NCI-H1417 treated with DMSO at 0.1 percent for 48 hours (cell line): ENCODE measurements at regions not wholly inside any gene's neighbourhood (a gene's known extent, or its start where the extent isn't known, plus 50 kb on each side); places are given as distances from the start of the nearest gene placed in this dataset.
"Not testable (repeated sequence)": the region's sequence is repeated elsewhere in the genome, so short reads cannot be mapped to it uniquely, and the experiment has no call there.

ENCODE experiments used
- DNase-seq: peaks from one replicate; lab custom pipeline; 2025; lab: John Stamatoyannopoulos, UW

DNA sequence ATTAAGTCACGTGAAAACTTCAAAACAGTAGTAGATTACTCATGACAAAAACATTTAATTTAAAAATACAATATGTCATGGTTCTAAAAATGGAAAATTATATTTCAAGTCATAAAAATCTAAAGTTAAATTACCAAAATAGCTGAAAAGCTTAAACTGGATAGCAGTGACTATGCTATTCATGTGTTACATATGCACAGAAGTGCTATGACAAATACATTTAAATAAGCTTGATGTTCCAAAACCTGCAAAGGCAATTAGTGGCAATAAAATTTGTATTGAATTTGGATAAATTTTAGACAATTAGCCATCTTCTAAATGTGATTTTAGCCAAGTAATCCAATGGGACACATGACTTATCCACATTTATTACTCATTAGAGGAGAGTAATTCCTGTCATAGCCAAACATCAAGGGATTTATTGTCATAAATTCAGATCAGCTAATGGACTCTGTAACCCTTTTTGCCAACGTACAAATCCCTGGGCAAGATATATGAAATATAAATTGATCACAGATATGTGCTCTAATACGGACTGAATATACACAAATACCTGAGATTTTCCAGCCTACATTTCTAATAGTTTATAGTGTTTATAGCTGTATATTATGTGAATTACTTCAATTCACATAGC lies 419.4 kb downstream of the ISL1 start:
- DNase-seq, result no peak

DNA sequence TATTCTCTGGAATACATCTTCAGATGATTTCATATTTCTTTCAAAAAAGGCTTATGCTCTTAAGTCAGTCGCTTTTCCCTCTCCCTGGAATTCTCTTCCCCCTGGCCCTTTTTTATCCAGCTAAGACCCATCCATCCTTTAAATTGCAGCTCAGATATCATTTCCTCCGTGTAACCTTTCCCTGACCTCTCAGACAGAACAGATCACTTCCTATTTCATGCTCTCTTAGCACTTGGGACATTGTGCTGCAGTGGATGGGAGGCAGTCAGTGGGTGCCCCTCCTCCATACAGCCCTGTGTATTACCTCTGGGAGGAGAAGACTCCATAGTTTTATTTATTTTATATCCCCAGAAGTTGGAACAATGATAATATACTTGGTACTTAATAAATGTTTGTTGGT lies 423.4 kb downstream of the ISL1 start:
- DNase-seq, result no peak

DNA sequence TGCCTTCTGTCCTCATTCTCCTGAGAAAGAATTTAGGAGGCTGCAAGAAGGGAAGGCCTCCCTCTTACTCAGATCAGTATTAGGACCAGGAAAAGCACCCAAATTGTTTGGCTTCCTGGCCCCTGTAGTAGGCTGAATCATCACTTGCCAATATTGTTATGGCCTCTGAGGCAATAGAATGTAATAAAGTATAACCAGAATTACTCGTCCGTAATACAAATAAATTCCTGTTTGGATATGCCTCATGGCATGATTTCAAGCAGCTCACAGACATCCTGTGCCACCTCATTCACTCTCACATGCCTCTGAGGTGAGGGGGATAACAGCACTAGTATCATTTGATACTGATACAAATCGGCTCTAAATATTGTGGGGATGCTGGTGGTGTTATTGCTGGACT lies 427.3 kb downstream of the ISL1 start:
- no peak for DNase-seq

DNA sequence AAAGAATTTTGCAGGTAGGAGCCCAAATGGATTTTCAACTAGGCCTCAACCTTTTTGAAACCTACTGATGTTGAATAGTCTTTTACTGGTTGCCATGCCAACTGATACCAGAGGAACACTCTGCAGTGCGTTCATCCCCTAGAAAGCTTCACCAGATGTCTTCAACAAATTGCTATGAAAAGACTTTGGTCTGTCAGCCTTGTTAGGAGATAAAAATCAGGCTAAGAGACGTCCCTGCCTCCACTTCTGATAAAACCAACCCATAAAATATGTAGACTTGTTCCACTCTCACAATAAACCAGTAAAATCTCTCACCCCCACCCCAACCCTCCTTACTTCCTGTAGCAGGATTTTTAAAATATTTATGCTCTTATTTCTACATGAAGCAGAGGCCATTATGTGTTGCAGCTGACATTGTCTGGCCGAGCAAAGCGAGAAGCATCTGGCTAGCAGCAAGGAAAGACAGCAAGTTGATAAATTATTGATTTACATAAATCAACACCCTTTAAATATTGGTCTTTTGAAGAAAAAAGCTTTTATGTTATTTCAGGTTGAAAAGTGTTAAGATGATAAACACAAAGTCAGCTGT lies 428.7 kb downstream of the ISL1 start:
- DNase-seq, result no peak

DNA sequence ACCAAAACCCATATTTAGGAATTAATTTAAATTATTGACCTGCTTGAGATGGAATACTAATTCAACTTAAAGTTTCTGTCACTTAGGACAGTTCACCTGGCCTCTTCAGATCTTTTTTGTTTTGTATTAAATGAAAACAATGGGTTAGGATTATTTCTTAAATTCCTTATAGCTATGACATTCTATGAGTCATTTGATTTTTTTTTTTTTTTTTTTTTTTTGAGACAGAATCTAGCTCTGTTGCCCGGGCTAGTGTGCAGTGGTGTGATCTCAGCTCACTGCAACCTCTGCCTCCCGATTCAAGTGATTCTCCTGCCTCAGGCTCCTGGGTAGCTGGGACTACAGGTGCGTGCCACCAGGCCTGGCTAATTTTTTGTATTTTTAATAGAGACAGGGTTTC lies 431.6 kb downstream of the ISL1 start:
- DNase-seq, result not testable (repeated sequence)

DNA sequence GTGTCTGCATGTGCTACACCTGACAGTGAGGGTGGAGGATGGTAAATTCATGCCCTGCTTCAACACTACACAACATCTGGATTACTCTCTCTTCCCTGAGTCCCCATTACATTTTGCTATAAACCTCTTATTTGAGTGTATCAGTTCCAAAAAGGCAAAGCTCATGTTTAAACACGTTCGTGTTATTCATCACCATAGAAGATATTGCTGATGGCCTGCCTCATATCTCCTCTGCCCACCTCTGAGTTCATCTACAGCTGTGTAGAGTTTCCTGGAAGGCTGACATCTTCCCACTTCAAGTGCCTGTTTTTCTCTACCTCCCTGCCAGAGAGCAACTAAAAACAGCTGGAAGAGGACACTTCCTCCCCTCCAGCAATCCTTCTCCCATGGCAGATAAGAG lies 433.2 kb downstream of the ISL1 start:
- no peak for DNase-seq

DNA sequence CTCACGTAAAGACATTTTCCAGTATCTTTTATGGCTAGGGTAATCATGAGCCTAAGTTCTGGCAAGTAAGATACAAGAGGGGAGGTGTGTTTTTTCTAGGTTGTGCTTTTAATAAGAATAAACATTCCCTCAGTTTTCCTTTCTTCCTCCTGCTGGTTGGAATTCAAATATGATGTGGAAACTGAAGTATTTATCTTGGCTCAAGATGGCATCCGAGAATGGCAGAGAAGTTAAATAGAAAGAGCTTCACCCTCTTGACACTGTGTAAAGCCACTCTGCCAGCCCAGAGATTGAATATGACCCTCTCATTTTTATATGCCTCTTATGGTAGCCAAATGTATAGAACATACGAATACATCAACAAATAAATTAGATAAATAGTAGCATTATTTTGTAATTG lies 438.4 kb downstream of the ISL1 start:
- no peak for DNase-seq

DNA sequence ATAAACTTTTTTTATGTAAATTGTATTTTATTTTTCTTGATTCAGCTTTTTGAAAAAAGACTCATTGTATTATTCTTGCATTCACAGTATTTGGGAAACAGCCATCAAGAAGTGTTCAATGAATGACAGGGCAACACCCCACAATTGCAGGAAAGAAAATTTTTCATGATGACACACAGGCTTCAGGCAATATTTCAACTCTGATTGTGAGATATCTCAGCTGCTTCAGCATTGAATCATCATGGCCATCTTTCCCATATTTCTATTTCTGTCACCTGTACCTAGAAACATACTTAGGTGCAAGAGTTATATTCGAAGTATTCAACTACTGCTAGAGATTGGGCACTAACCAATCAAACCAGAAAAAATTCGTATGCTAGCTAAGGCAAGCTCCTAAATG lies 446.0 kb downstream of the ISL1 start:
- DNase-seq, result no peak

DNA sequence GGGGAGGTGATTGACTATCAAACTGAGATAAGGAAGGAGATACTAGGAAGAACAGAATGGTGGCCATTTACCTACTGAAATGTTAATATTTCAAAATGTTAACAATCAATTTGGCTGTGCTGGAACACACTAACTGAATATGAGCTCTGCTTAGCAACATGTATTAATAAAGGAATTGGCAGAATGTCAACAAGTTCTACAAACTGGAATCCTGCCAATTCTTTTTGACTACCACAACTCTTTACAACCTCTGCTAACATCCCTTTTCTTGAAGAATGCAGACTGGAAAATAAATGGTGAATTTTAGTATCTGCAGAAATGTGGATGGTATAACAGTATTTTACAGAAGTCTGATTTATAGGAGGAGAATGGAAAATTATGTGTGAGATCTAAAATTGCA lies 446.4 kb downstream of the ISL1 start:
- DNase-seq, result no peak

DNA sequence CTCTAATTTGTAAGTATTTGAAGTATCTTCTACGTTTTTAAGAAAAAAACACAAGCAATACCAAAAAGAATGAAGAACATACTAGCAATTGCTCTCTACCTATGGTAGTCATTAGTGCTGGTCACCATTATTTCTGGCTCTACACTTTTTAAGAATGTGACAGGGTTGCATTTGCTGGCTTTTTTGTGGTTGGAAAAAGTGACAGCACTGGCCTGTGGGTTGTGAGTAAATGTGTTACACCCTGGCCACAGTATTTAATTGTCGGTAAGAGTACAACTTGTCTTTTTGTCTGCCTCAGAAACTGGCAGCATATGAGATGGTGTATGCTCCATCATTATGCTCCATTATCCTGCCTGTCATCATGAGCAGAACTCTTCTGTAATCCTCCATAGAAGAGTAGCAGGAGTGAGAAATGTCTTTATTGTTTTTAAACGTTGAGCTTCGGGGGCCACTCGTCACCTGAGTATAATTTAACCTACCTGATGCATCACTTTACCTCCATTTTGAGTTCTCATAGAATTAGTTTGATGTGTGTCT lies 449.8 kb downstream of the ISL1 start:
- no peak for DNase-seq

DNA sequence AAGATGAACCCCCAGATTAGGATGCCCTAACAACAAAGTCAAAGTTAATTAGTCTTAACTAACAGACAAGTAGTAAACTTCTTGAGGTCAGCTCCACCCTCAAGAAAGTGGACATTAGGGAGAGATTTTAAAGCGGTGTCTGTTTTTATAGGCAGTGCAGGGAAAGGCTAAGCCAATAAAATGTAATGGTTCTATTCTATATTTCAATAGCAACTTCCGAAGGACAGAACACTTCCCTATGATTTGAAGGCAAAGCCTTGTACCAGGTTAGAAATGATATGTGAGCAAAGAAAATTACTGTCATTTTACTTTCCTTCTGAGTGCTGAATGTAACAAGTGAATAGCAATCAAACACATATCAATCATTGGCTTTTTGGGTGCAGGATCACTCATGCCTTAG lies 455.2 kb downstream of the ISL1 start:
- no peak for DNase-seq

DNA sequence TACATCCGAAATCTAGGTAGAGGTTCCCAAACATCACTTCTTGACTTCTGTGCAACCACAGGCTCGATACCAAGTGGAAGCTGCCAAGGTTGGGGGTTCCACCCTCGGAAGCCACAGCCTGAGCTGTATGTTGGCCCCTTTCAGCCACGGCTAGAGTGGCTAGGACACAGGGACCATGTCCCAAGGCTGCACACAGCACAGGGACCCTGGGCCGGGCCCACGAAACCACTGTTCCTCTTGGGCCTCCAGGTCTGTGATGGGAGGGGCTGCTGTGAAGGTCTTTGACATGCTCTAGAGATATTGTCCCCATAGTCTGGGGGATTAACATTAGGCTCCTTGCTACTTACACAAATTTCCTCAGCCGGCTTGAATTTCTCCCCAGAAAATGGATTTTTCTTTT lies 460.6 kb downstream of the ISL1 start:
- DNase-seq, result no peak

DNA sequence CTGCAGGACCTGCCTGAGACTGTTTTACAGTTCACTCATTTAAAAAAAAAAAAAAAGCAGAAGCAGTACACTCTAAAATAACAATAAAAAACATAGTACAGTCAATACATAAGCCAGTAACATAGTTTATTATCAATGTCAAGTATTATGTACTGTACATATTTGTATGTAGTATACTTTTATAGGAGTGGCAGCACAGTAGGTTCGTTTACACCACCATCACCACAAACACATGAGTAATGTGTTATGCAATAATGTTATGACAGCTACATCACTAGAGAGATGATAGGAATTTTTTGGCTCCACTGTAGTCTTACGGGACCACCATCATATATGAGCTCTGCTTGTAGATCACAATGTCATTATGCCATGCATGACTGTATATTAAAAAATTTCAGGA lies 462.8 kb downstream of the ISL1 start:
- no peak for DNase-seq

DNA sequence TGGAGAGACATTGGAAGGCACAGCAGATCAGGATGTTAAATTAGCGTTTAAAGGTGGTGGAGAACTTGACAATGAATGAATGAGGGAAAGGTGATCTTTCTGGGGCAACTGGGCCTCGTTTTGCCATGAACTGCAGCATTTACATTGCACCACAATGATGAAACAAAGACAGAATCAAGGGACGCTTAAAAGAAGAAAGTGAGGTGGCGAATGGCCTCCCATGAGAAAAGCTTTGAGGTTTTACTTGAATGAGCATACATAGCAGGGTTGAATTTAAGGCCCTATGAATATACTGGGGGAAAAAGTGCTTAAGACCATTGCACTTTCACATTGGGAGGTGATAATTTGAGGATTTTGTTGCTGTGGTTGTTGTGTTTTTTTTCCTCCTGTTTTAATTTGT lies 476.4 kb downstream of the ISL1 start:
- DNase-seq, result no peak

DNA sequence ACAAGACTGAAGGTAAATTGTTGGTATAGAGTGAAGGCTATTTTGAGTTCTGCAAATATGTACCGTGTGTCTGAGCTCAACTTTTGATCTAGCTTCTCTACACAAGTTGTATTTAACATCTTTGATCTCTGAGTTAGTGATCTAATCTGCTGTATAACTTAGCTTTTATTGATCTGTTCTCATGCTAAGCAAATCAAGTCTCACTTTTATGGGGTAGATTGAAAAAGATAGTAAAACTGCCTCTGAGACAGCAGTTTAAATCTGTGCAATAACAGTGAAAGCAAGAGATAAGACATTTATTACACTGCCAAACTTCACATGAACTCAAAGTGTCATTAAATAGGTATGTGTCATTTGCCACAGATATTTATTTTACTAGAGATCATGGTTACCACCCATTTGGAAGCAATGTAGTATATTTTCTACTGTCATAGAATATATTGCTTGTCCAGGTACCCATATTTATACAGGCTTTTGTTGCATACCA lies 477.3 kb downstream of the ISL1 start:
- no peak for DNase-seq

DNA sequence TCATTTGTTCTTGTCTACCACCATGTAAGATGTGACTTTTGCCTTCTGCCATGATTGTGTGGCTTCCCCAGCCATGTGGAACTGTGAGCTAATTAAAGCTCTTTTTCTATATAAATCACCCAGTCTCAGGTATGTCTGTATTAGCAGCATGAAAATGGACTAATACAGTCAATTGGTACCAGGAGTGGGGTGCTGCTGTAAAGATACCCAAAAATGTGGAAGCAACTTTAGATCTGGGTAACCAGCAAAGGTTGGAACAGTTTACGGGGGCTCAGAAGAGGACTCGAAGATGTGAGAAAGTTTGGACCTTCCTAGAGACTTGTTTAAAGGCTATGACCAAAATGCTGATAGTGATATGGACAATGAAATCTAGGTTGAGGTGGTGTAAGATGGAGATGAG lies 488.9 kb downstream of the ISL1 start:
- DNase-seq, result no peak

DNA sequence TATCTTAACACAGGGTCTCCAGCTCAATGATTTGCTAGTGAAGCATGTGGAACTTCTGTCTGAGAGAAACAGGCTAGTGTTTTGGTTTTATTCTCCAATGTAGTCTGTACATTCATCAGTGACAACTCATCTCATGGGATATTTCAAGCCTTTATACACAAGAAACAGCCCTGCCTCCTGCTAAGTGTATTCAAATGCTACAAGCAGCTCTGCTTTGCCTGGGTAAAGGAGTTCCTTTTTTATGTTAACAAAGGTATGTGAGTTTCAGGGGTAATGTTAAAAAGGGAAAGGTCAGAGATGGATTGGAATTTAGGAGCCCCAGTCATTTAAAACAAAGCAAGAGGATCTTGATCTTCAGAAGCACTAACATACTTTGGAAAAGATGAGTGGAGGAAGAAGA lies 498.7 kb downstream of the ISL1 start:
- no peak for DNase-seq

DNA sequence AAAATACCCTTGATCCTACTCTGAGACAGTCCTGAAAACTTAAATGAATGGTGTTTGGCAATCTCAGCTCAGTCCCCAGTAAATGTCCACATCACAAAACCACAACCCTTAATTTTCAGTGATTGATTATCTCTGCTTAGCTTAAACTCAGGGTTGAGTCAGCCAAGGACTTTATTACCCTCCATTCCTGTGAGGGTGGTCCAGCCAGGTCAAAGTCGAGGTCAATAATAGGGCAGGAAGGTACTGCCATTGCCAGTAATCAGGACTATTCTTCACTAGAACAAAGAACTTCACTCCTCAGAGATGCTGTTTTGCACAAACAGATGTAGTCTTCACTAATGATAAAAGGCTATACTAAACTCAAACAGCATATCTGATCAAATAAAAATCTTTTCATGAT lies 499.4 kb downstream of the ISL1 start:
- DNase-seq, result no peak

DNA sequence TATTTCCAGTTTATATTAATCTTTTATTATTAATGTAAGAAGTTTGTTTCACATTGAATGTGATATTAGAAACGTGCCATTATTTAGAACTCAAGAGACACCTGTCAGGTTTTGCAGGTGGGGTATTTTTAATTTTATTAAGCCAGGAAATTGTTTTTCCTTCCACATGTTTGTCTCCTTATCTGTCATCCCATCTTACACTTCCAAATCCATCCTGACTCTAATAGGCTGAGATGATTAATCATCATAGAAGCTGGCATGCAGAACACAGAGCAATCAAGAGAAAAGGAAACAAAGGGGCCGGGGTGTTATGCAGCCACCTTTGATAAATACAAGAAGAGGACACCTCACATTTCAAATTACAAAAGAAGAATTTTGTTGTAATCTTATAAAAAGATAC lies 506.5 kb downstream of the ISL1 start:
- DNase-seq, result no peak

DNA sequence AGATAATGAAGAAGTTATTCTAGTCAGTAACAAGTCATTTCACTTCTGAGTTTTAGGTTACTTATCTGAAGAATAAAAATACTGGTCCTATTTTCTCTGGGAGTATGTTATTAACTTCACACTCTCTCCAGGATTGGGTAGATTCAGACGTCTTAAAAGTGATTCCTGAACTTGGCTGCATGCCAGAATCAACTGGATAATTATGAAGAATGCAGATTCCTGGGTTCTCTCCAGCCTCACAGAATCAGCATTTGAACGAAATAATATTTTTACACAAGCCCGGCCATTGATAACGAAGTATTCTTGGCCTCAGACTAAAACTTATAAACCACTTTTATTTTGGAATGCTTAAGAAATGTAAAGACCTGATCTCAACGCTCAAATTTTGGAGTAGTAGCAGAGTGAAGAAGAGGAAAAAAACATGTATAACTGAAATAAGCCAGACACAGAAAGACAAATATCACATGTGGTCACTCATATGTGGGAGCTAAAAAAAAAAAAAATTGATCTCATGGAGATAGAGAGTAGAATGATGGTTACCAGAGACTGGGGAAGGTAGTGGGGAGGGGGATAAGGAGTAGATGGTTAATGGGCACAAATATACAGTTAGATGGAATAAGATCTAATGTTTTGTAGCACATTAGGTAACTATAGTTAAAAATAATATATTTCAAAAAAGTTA lies 507.3 kb downstream of the ISL1 start:
- DNase-seq, result no peak

DNA sequence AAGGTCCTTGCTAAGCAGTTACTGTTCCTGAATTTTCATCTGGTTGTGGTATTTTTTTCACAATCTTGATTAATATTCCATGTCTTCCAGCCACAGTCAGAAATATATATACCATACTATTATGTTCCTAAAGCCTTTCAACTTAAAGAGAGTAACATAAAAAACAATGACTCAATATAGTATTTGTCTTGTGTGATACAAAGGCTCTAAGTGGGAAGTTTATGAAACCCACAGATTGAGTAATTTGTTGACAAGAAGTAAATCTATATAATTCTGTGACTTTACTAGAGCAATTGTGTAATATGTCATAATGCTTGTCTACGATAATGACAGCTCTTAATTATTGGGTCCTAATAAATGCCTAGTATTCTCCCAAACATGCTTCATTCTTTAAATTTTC lies 509.4 kb downstream of the ISL1 start:
- no peak for DNase-seq

DNA sequence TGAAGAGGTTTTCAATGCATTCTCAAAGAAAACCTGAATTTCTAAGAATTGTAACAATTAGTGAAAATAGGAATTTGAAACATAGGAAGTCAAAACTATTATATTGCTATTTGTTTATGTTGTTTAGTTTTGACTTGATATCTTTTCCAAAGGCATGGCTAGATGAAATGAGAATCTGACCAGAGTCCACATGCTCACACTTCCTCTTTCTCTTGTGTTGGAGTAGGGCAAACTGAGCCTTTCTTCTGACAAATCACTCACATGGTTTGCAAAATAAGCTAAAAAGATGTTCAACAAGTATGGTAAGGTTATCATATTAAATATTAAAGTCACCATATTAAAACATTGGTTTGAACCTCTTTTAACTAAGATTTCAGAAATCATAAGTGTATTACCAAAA lies 512.6 kb downstream of the ISL1 start:
- DNase-seq, result no peak

DNA sequence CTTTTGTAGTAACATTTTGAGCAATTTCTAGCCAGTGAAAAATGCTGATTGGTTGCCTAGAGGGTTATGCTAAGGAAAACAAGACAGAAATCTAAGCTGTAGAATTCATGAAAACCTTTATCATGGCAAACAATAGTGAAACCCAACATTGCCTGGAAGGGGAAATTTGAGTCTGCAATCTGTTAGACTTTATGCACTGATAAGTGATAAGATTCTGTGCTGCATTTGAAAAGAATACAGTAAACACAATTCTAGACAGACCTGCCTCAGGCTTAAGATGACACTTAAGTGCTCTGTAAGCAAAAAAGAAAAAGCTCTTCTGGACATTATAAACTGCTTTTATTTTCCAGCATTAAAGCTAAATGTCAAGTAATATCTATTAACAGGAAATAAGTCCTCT lies 519.3 kb downstream of the ISL1 start:
- DNase-seq, result no peak

DNA sequence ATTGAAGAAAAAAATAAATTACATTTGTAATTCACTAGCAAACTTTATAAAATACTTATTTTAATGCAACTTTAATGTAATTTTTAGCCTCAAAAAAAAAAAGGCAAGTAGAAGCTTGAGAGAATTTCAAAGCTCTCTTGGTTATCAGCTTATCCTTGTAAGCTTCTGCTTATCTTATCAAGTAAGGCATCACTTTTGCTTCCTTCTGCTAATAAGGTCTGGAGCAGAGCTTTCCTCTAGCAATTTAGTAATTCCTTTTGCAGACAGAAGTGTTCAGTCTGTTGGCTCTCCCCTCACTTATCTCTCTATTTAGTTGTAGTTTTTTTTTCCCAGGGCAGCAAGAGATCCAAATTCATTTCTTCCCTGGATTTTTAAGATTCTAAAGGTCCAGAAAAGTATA lies 525.0 kb downstream of the ISL1 start:
- no peak for DNase-seq
